GM18511 (cell line): ENCODE measurements at regions not wholly inside any gene's neighbourhood (a gene's known extent, or its start where the extent isn't known, plus 50 kb on each side); places are given as distances from the start of the nearest gene placed in this dataset.

Experiments
- ATAC-seq: cut with Tn5 transposase; IDR thresholded peaks from one replicate; pipeline ENCODE4 v1.9.1; 2021; ENCODE audit warnings: mild to moderate bottlenecking, moderate library complexity; ENCODE audit not compliant: unreplicated experiment

DNA sequence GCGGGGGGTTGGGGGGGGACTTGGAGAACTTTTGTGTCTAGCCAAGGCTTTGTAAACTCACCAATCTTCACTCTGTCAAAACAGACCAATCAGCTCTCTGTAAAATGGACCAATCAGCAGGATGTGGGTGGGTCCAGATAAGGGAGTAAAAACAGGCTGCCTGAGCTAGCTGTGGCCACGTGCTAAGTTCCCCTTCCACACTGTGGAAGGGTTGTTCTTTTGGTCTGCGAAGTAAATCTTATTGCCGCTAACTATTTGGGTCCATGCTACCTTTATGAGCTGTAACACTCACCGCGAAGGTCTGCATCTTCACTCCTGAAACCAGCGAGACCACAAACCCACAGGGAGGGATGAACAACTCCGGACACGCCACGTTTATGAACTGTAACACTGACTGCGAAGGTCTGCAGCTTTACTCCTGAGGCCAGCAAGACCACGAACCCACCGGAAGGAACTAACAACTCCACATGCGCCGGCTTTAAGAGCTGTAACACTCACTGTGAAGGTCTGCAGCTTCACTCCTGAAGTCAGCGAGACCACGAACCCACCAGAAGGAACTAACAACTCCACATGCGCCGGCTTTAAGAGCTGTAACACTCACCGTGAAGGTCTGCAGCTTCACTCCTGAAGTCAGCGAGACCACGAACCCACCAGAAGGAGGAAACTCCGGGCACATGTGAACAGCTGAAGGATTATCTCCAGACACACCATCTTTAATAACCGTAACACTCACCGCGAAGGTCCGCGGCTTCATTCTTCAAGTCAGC lies 186.6 kb downstream of the ID4 start:
- peak; percentile 88 for ATAC-seq

- no peak for ATAC-seq
These were observed 187.1 kb downstream of the ID4 start for GRCh38 chr6:20024316-20024673.

GRCh38 chr6:20024978-20025377 lies 187.3 kb downstream of the MBOAT1 start:
- ATAC-seq = no peak

DNA sequence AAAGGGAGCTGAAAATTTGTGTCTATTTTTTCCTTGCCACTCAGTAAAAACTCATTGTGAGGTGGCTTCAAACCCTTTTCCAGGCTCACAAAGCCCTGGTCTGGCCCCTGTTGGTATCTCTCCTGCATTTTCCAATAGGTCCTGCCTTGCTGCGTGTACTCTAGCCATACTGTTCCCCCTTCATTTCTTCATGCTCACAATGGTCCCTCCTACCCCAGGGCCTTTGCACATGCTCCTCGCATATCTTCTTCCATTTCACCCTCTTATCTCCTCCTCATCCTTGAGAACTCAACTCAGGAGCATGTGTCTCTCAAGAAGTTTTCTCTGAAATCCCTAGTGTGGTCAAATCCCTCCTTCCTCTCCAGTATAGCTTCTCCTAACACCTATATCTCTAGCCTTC lies 186.6 kb downstream of the MBOAT1 start:
- ATAC-seq = no peak

- ATAC-seq = no peak
These were observed 184.1 kb downstream of the MBOAT1 start for GRCh38 chr6:20028143-20028542.

DNA sequence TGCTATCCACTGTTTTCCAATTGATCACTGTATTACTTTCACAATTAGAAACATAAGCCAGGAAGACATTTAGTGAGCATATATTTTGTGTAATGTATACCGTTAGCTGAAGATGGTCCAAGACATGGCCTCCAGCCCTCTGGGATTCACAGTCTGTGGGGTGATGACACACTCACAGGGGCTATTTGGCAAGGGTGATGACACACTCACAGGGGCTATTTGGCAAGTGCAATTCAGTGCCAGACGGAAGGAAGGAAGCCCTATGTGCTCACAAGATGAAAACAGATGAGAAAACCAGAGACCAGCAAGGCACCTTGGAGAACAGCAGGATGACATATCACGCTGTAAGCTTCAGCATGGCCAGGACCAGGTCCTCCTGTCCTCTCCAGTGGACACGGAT lies 183.7 kb downstream of the MBOAT1 start:
- ATAC-seq = no peak

DNA sequence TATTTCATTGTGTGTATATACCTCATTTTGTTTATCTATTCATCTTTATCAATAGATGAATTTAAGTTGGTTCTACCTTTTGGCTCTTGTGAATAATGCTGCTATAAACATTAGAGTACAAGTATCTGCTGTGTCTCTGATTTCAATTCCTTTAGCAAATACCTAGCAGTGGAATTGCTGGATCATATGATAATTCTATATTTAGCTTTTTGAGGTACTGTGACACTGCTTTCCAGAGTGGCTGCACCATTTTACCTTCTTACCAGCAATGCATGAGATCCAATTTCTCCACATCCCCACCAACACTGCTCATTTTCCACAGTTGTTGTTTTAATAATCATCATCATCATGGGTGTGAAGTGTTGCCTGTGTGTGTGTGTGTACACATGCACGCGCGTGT lies 182.3 kb downstream of the MBOAT1 start:
- ATAC-seq = no peak

GRCh38 chr6:20031342-20031741 lies 180.9 kb downstream of the MBOAT1 start:
- no peak for ATAC-seq

- ATAC-seq = no peak
These were observed 178.4 kb downstream of the MBOAT1 start for GRCh38 chr6:20033697-20034407.

DNA sequence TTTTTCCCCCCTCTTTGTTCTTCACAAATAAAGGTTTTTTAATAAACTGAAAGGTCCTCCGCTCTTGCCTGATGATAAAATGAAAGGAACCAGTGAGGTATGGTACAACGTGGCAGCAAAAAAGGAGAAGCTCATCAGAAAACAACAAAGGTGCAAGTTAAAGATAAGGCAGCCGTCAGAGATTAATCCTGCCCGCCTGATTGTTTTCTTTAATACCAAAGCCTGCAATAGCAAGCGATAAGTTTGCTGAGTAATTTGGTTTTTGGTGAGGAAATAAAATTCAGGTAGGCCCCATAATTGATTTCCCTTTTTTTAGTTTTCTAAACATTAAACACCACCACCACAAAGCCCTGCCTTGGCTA lies 177.9 kb downstream of the MBOAT1 start:
- no peak for ATAC-seq

DNA sequence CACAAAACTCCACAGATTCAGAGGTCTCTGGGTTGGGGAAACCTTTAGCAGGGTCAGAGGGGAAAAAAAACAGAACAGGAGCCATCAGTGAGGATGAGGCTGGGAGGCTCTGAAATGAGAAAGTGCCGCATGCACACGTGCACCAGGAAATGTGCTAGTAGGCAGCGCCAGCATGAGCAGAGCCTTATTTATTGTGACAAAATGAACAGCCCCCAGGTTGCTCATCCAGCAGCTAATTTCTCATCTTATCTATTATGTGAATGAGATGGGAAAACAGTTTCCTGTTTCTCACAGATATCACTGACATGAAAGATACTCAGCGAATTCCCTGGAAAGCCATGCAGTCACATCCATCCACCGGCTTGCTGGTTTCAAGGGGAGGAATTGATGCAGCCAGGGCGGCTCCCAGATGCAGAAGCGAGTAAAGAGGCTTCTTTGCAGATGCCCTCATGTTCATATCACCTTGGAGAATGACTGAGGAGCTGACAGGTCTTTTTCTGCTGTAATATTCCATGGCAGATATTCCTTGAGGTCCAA lies 176.1 kb downstream of the MBOAT1 start:
- no peak for ATAC-seq

DNA sequence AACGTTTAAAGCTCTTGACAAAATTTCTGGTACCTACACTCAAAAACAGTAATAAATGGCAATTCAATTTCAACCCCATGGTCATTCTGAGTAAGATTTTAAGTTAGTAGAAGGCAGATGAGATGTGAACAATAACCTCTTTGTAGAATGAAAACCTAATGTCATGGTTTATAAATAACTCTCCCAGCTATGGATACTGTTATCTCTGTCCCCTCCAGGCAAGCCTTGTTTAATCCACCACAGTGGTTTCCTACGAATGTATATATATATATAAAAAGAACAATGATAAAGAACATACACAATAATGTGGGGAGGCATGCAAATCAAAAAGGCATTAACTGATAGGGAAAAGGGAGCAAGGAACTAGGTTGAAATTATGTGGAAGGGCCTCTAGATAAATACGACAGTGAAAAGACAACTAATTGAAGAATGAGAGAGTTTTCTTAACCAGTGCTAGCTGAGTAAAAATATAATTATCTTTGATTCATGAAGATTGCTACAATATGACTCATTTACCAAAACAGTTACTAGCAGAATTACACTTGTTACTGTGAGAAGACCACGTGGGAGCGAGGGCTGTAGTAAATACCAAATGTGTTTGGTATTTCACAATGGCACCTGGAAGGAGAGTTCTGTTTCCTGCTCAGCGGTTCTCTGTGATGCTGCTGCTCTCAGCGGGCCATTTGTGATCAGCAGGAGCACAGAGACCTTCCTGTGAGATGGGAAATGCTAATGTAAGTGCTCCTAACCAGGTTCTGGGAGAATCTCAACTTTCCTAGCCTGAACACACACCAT lies 173.7 kb downstream of the MBOAT1 start:
- no peak for ATAC-seq

DNA sequence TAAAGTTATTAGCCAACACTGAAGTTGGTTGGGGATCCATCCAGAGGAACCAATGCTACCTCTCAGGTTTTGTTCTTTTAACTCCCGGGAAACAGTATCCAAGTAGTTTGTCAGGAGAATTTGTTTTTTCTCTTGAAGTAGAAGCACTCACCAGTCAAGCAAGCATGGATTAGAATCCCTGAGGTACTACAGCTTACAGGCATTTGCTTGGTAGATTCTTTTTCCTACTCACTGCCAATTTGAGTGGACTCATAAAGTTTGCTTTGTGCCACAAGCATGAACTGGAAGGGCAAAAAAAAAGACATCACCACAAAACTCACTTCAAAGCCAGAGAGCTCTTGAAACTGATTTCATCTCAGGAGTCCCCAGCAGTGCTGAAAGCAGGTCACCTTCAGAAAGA lies 167.4 kb downstream of the MBOAT1 start:
- ATAC-seq = no peak
